Activated CD4-positive, alpha-beta T cell treated with anti-CD3 and anti-CD28 coated beads for 36 hours (primary cell): ENCODE measurements at regions not wholly inside any gene's neighbourhood (a gene's known extent, or its start where the extent isn't known, plus 50 kb on each side); places are given as distances from the start of the nearest gene placed in this dataset.

ENCODE experiments used
- ATAC-seq: fragments of 200-7000 bp; cut with Tn5 transposase; one replicate; pipeline ENCODE4 v1.10.0; 2021; ENCODE audit warnings: mild to moderate bottlenecking, moderate library complexity
- CTCF ChIA-PET: fragments of 350-600 bp; sonication (Branson Sonifier 250); formaldehyde crosslinking; loops from one replicate; lab custom pipeline; 2021; ENCODE audit warnings: antibody characterized with exemption; lab: Charles Lee
- POLR2A ChIA-PET: fragments of 350-600 bp; sonication (Branson Sonifier 250); formaldehyde crosslinking; loops from one replicate; lab custom pipeline; 2021; ENCODE audit warnings: antibody characterized with exemption, inconsistent platforms; lab: Charles Lee
- DNase-seq: peaks from one replicate; pipeline ENCODE4 v3.0.0-alpha.2; 2020
- H3K27ac Mint-ChIP-seq: one replicate; pipeline ENCODE4 v1.8.0; 2021; ENCODE audit warnings: mixed read lengths
- H3K27me3 Mint-ChIP-seq: one replicate; pipeline ENCODE4 v1.8.0; 2021; ENCODE audit warnings: mixed read lengths
- H3K36me3 Mint-ChIP-seq: one replicate; pipeline ENCODE4 v1.8.0; 2021; ENCODE audit warnings: low read depth, mixed read lengths
- H3K4me1 Mint-ChIP-seq: one replicate; pipeline ENCODE4 v1.8.0; 2021; ENCODE audit warnings: mixed read lengths
- H3K4me3 Mint-ChIP-seq: one replicate; pipeline ENCODE4 v1.8.0; 2021; ENCODE audit warnings: mild to moderate bottlenecking, moderate library complexity, mixed read lengths
- H3K9me3 Mint-ChIP-seq: one replicate; pipeline ENCODE4 v1.8.0; 2021; ENCODE audit warnings: low read depth, mixed read lengths
- intact Hi-C, 2 experiments: fragments of 100-400 bp; cut with DNase I in 1 of 2; cut with micrococcal nuclease in 1 of 2; formaldehyde crosslinking; loops; one replicate each; pipeline versions ENCODE4 v1.14.2 to v1.15.1; 2022 to 2024; cut with DNase I, micrococcal nuclease

GRCh38 chr11:116110802-116111201, 606.6 kb upstream of the CADM1 start:
- H3K27me3 Mint-ChIP-seq, result peaks cover 4% of the 10 kb centered on the region
- CTCF ChIA-PET, result interaction anchor here (0.9 to 1.4 kb wide), 3 partner anchors 9 to 23 kb away, joined by 4 to 7 read pairs (median 6); no protein-coding TSS in a partner anchor
- POLR2A ChIA-PET, result no interaction called here
- H3K4me1 Mint-ChIP-seq, result no peaks in the 10 kb centered on the region
- intact Hi-C loops, result no loop called here
- H3K4me3 Mint-ChIP-seq, result no peak overlapping the region
- H3K9me3 Mint-ChIP-seq, result peaks cover 2% of the 10 kb centered on the region
- H3K27ac Mint-ChIP-seq, result no peak overlapping the region
- H3K36me3 Mint-ChIP-seq, result no peaks in the 10 kb centered on the region
- DNase-seq, result no peak
- no peak for ATAC-seq

GRCh38 chr11:116110356-116110755, 606.1 kb upstream of the CADM1 start:
- Mint-ChIP-seq H3K4me3 (no peak overlapping the region), H3K36me3 (no peaks in the 10 kb centered on the region), H3K4me1 (no peaks in the 10 kb centered on the region), H3K27me3 (peaks cover 5% of the 10 kb centered on the region), H3K9me3 (peaks cover 2% of the 10 kb centered on the region), H3K27ac (no peak overlapping the region)
- no peak for DNase-seq
- no peak for ATAC-seq
- ChIA-PET POLR2A (no interaction called here), CTCF (interaction anchor here (1.1 to 1.4 kb wide), 2 partner anchors 10 to 11 kb away, joined by 4 to 7 read pairs; no protein-coding TSS in a partner anchor)
- intact Hi-C loops, result no loop called here

GRCh38 chr11:116109228-116109627, 605.0 kb upstream of the CADM1 start:
- DNase-seq (no peak), ATAC-seq (no peak)
- Mint-ChIP-seq H3K4me1 (no peaks in the 10 kb centered on the region), H3K9me3 (peaks cover 2% of the 10 kb centered on the region), H3K27me3 (peaks cover 5% of the 10 kb centered on the region), H3K27ac (no peak overlapping the region), H3K36me3 (no peaks in the 10 kb centered on the region), H3K4me3 (no peak overlapping the region)
- CTCF ChIA-PET, result interaction anchor here (0.8 kb wide), 1 partner anchor 1298 kb away, joined by 5 read pairs; no protein-coding TSS in a partner anchor
- intact Hi-C loops, result no loop called here
- POLR2A ChIA-PET, result no interaction called here

GRCh38 chr11:116108161-116108560, 603.9 kb upstream of the CADM1 start:
- ChIA-PET CTCF (no interaction called here), POLR2A (no interaction called here)
- intact Hi-C loops, result no loop called here
- no peak overlapping the region for H3K27ac Mint-ChIP-seq
- peaks cover 5% of the 10 kb centered on the region for H3K27me3 Mint-ChIP-seq
- DNase-seq (no peak), ATAC-seq (no peak)
- no peaks in the 10 kb centered on the region for H3K36me3 Mint-ChIP-seq
- no peaks in the 10 kb centered on the region for H3K4me1 Mint-ChIP-seq
- H3K4me3 Mint-ChIP-seq, result no peak overlapping the region
- no peaks in the 10 kb centered on the region for H3K9me3 Mint-ChIP-seq

- no peak overlapping the region for H3K4me3 Mint-ChIP-seq
- no peak for ATAC-seq
- POLR2A ChIA-PET, result no interaction called here
- H3K27me3 Mint-ChIP-seq, result peaks cover 6% of the 10 kb centered on the region
- H3K27ac Mint-ChIP-seq, result no peak overlapping the region
- CTCF ChIA-PET, result no interaction called here
- intact Hi-C loops, result no loop called here
- DNase-seq, result no peak
- no peaks in the 10 kb centered on the region for H3K9me3 Mint-ChIP-seq
- H3K36me3 Mint-ChIP-seq, result no peaks in the 10 kb centered on the region
- H3K4me1 Mint-ChIP-seq, result no peaks in the 10 kb centered on the region
Measured at GRCh38 chr11:116107229-116107628, 603.0 kb upstream of the CADM1 start.

GRCh38 chr11:116104498-116105174, 600.4 kb upstream of the CADM1 start:
- POLR2A ChIA-PET, result no interaction called here
- ATAC-seq (no peak), DNase-seq (no peak)
- intact Hi-C loops, result no loop called here
- H3K27me3 Mint-ChIP-seq, result peaks cover 6% of the 10 kb centered on the region
- H3K9me3 Mint-ChIP-seq, result no peaks in the 10 kb centered on the region
- H3K36me3 Mint-ChIP-seq, result no peaks in the 10 kb centered on the region
- H3K27ac Mint-ChIP-seq, result no peak overlapping the region
- H3K4me1 Mint-ChIP-seq, result no peaks in the 10 kb centered on the region
- CTCF ChIA-PET, result no interaction called here
- H3K4me3 Mint-ChIP-seq, result no peak overlapping the region

GRCh38 chr11:116101902-116102301, 597.7 kb upstream of the CADM1 start:
- Mint-ChIP-seq H3K27ac (no peak overlapping the region), H3K36me3 (no peaks in the 10 kb centered on the region), H3K4me1 (no peaks in the 10 kb centered on the region), H3K27me3 (peaks cover 3% of the 10 kb centered on the region), H3K4me3 (no peak overlapping the region), H3K9me3 (no peaks in the 10 kb centered on the region)
- DNase-seq, result no peak
- intact Hi-C loops, result no loop called here
- ChIA-PET POLR2A (no interaction called here), CTCF (interaction anchor here (0.6 kb wide), 1 partner anchor 322 kb away, joined by 3 read pairs; no protein-coding TSS in a partner anchor)
- ATAC-seq, result no peak

GRCh38 chr11:116100016-116100415, 595.8 kb upstream of the CADM1 start:
- Mint-ChIP-seq H3K9me3 (no peaks in the 10 kb centered on the region), H3K27me3 (peaks cover 8% of the 10 kb centered on the region), H3K36me3 (no peaks in the 10 kb centered on the region), H3K27ac (no peak overlapping the region), H3K4me3 (no peak overlapping the region), H3K4me1 (no peaks in the 10 kb centered on the region)
- DNase-seq (no peak), ATAC-seq (no peak)
- ChIA-PET CTCF (interaction anchor here (1.5 kb wide), 1 partner anchor 11 kb away, joined by 7 read pairs; no protein-coding TSS in a partner anchor), POLR2A (no interaction called here)
- intact Hi-C loops, result no loop called here

- H3K4me1 Mint-ChIP-seq, result no peaks in the 10 kb centered on the region
- no peak for ATAC-seq
- peaks cover 8% of the 10 kb centered on the region for H3K27me3 Mint-ChIP-seq
- H3K27ac Mint-ChIP-seq, result no peak overlapping the region
- ChIA-PET CTCF (interaction anchor here (1.5 kb wide), 1 partner anchor 11 kb away, joined by 7 read pairs; no protein-coding TSS in a partner anchor), POLR2A (no interaction called here)
- no peaks in the 10 kb centered on the region for H3K9me3 Mint-ChIP-seq
- intact Hi-C loops, result no loop called here
- H3K36me3 Mint-ChIP-seq, result no peaks in the 10 kb centered on the region
- H3K4me3 Mint-ChIP-seq, result no peak overlapping the region
- no peak for DNase-seq
Measured at GRCh38 chr11:116099541-116099940, 595.3 kb upstream of the CADM1 start.

GRCh38 chr11:116096272-116096995, 592.2 kb upstream of the CADM1 start:
- Mint-ChIP-seq H3K9me3 (no peaks in the 10 kb centered on the region), H3K4me3 (no peak overlapping the region), H3K27ac (no peak overlapping the region), H3K36me3 (no peaks in the 10 kb centered on the region), H3K27me3 (peaks cover 6% of the 10 kb centered on the region), H3K4me1 (no peaks in the 10 kb centered on the region)
- intact Hi-C loops, result no loop called here
- POLR2A ChIA-PET, result no interaction called here
- DNase-seq, result no peak
- CTCF ChIA-PET, result no interaction called here
- ATAC-seq, result no peak

- Mint-ChIP-seq H3K4me3 (no peak overlapping the region), H3K9me3 (no peaks in the 10 kb centered on the region), H3K27ac (no peak overlapping the region), H3K36me3 (no peaks in the 10 kb centered on the region), H3K4me1 (no peaks in the 10 kb centered on the region), H3K27me3 (peaks cover 6% of the 10 kb centered on the region)
- DNase-seq (no peak), ATAC-seq (no peak)
- CTCF ChIA-PET, result no interaction called here
- intact Hi-C loops, result no loop called here
- POLR2A ChIA-PET, result no interaction called here
Measured at GRCh38 chr11:116093481-116094270, 589.5 kb upstream of the CADM1 start.
